Erythroblast (primary cell): ENCODE measurements at regions not wholly inside any gene's neighbourhood (a gene's known extent, or its start where the extent isn't known, plus 50 kb on each side); places are given as distances from the start of the nearest gene placed in this dataset.

Source experiments
- GATA1 ChIP-seq: IDR thresholded peaks from 2 replicates; pipeline ENCODE4 v1.6.1; 2011; ENCODE audit warnings: low read depth, mild to moderate bottlenecking, control low read depth, low read length, moderate library complexity
- POLR2A ChIP-seq: IDR thresholded peaks from 2 replicates; pipeline ENCODE4 v1.6.1; 2011; ENCODE audit warnings: mild to moderate bottlenecking, low read length

GRCh38 chr3:26084629-26085028 is 294.7 kb downstream of the OXSM start:
- no peak for TF ChIP-seq POLR2A
- no peak for TF ChIP-seq GATA1
